GM18511 (cell line): ENCODE measurements at regions not wholly inside any gene's neighbourhood (a gene's known extent, or its start where the extent isn't known, plus 50 kb on each side); places are given as distances from the start of the nearest gene placed in this dataset.

Source experiments
- ATAC-seq: cut with Tn5 transposase; IDR thresholded peaks from one replicate; pipeline ENCODE4 v1.9.1; 2021; ENCODE audit warnings: mild to moderate bottlenecking, moderate library complexity; ENCODE audit not compliant: unreplicated experiment

GRCh38 chr18:3357516-3357915, 92.5 kb upstream of the TGIF1 start:
- no peak for ATAC-seq

GRCh38 chr18:3358310-3358709, 91.7 kb upstream of the TGIF1 start:
- ATAC-seq, result no peak

- no peak for ATAC-seq
Measured at GRCh38 chr18:3360211-3360610, 89.8 kb upstream of the TGIF1 start.

GRCh38 chr18:3367491-3368091, 82.4 kb upstream of the TGIF1 start:
- no peak for ATAC-seq

GRCh38 chr18:3368193-3368592, 81.8 kb upstream of the TGIF1 start:
- no peak for ATAC-seq

GRCh38 chr18:3379685-3380084, 70.3 kb upstream of the TGIF1 start:
- ATAC-seq, result no peak

- ATAC-seq, result no peak
Measured at GRCh38 chr18:3380384-3380961, 69.5 kb upstream of the TGIF1 start.

GRCh38 chr18:3383381-3383915, 66.5 kb upstream of the TGIF1 start:
- ATAC-seq, result no peak

GRCh38 chr18:3384664-3385563, 65.1 kb upstream of the TGIF1 start:
- peak; percentile 76 for ATAC-seq

GRCh38 chr18:3388323-3388722, 61.6 kb upstream of the TGIF1 start:
- ATAC-seq, result no peak

- ATAC-seq, result no peak
Measured at GRCh38 chr18:3388980-3389379, 61.0 kb upstream of the TGIF1 start.

GRCh38 chr18:3389977-3390376, 60.0 kb upstream of the TGIF1 start:
- ATAC-seq, result no peak

GRCh38 chr18:3391704-3392466, 58.1 kb upstream of the TGIF1 start:
- no peak for ATAC-seq

GRCh38 chr18:3392467-3392855, 57.5 kb upstream of the TGIF1 start:
- no peak for ATAC-seq

- ATAC-seq, result no peak
Measured at GRCh38 chr18:3394648-3395047, 55.3 kb upstream of the TGIF1 start.

- no peak for ATAC-seq
Measured at GRCh38 chr18:3395466-3395865, 54.5 kb upstream of the TGIF1 start.

- ATAC-seq, result no peak
Measured at GRCh38 chr18:3397031-3397750, 52.8 kb upstream of the TGIF1 start.

GRCh38 chr18:3397786-3398185, 52.2 kb upstream of the TGIF1 start:
- ATAC-seq, result no peak
